MM.1S (cell line): ENCODE measurements at regions not wholly inside any gene's neighbourhood (a gene's known extent, or its start where the extent isn't known, plus 50 kb on each side); places are given as distances from the start of the nearest gene placed in this dataset.

Source experiments
- DNase-seq: peaks from one replicate; pipeline ENCODE4 v3.0.0-alpha.2; 2015
- H2AFZ ChIP-seq: fragments of 300-600 bp; sonication (generic); 2 replicates; pipeline ENCODE4 v1.6.0; 2016; ENCODE audit warnings: antibody characterized with exemption, low read length
- H3F3A ChIP-seq: fragments of 300-600 bp; sonication (generic); 2 replicates; pipeline ENCODE4 v1.6.1; 2016; ENCODE audit warnings: mild to moderate bottlenecking, antibody characterized with exemption, low read length, moderate library complexity, mixed read lengths; ENCODE audit not compliant: insufficient read depth
- H3K27ac ChIP-seq: fragments of 300-600 bp; sonication (generic); 2 replicates; pipeline ENCODE4 v1.5.1; 2016; ENCODE audit warnings: mild to moderate bottlenecking, low read length
- H3K27me3 ChIP-seq: fragments of 300-600 bp; sonication (generic); replicated peaks from 2 replicates; pipeline ENCODE4 v1.6.0; 2016; ENCODE audit warnings: low read length; ENCODE audit not compliant: insufficient read depth
- H3K36me3 ChIP-seq: fragments of 300-600 bp; sonication (generic); replicated peaks from 2 replicates; pipeline ENCODE4 v1.6.1; 2016; ENCODE audit warnings: mild to moderate bottlenecking, low read length, mixed read lengths; ENCODE audit not compliant: insufficient read depth
- H3K4me1 ChIP-seq: fragments of 300-600 bp; sonication (generic); 2 replicates; pipeline ENCODE4 v1.6.1; 2016; ENCODE audit warnings: low read length, mixed read lengths
- H3K4me2 ChIP-seq: fragments of 300-600 bp; sonication (generic); 2 replicates; pipeline ENCODE4 v1.6.0; 2016; ENCODE audit warnings: low read depth, low read length
- H3K4me3 ChIP-seq: fragments of 300-600 bp; sonication (generic); 2 replicates; pipeline ENCODE4 v1.5.1; 2016; ENCODE audit warnings: low read length, mixed read lengths
- H3K79me2 ChIP-seq: fragments of 300-600 bp; sonication (generic); 2 replicates; pipeline ENCODE4 v1.6.1; 2016; ENCODE audit warnings: mixed run types, low read length, mixed read lengths
- H3K9ac ChIP-seq: fragments of 300-600 bp; sonication (generic); 2 replicates; pipeline ENCODE4 v1.6.1; 2016; ENCODE audit warnings: low read length, mixed read lengths
- H3K9me2 ChIP-seq: fragments of 300-600 bp; sonication (generic); replicated peaks from 2 replicates; pipeline ENCODE4 v1.6.1; 2016; ENCODE audit warnings: mild to moderate bottlenecking, low read length, mixed read lengths; ENCODE audit not compliant: insufficient read depth
- H3K9me3 ChIP-seq: fragments of 300-600 bp; sonication (generic); replicated peaks from 2 replicates; pipeline ENCODE4 v1.6.1; 2016; ENCODE audit warnings: mild to moderate bottlenecking, low read length, mixed read lengths; ENCODE audit not compliant: insufficient read depth
- H4K20me1 ChIP-seq: fragments of 300-600 bp; sonication (generic); 2 replicates; pipeline ENCODE4 v1.6.1; 2016; ENCODE audit warnings: mild to moderate bottlenecking, low read length, moderate library complexity, mixed read lengths; ENCODE audit not compliant: insufficient read depth
- CTCF ChIP-seq: fragments of 300-600 bp; sonication (generic); IDR thresholded peaks from 2 replicates; pipeline ENCODE4 v1.5.1; 2016; ENCODE audit warnings: antibody characterized with exemption, low read length, mixed read lengths
- EZH2 ChIP-seq: fragments of 300-600 bp; sonication (generic); optimal IDR thresholded peaks from 2 replicates; pipeline ENCODE3; 2017; ENCODE audit warnings: low read depth, mild to moderate bottlenecking, antibody characterized with exemption, low read length, mixed read lengths
- EZH2phosphoT487 ChIP-seq: fragments of 300-600 bp; sonication (generic); IDR thresholded peaks from 2 replicates; pipeline ENCODE4 v1.6.1; 2018; ENCODE audit warnings: antibody characterized with exemption, low read length

DNA sequence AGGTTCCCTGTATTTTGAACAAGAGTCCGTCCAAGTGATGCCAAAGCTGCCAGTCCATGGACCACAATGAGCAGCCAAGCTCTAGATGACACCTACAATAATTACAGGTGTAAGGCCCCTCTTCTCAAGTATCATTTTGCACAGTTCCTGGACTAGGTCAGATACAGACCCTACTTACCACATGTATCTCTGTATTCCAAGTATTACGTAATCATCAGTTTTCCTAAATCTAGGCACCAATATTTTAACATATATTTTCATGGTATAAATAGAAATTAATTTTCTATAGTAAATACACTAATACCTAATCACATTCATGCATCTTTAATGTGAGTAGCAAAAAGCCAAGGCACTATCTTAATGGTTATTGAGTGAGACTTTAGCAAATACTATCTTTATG, 157.0 kb upstream of the PRSS1 start:
- H3K4me1 ChIP-seq, result no peaks in the 10 kb centered on the region; the same call in 1 of the 2 replicates
- H3K9ac ChIP-seq, result no peak overlapping the region
- no peak overlapping the region for H2AFZ ChIP-seq
- H3K27me3 ChIP-seq, result no peaks in the 10 kb centered on the region
- no peak overlapping the region for H3K4me3 ChIP-seq
- no peaks in the 10 kb centered on the region for H3K9me2 ChIP-seq
- H4K20me1 ChIP-seq, result no peaks in the 10 kb centered on the region
- no peak for TF ChIP-seq EZH2phosphoT487
- TF ChIP-seq EZH2, result no peak
- TF ChIP-seq CTCF, result no peak
- no peaks in the 10 kb centered on the region for H3K9me3 ChIP-seq
- no peaks in the 10 kb centered on the region for H3F3A ChIP-seq
- no peak for DNase-seq
- no peak overlapping the region for H3K4me2 ChIP-seq
- no peak overlapping the region for H3K27ac ChIP-seq
- H3K79me2 ChIP-seq, result no peaks in the 10 kb centered on the region
- H3K36me3 ChIP-seq, result no peaks in the 10 kb centered on the region

- Histone ChIP-seq H3K4me2 (no peak overlapping the region), H3K79me2 (no peaks in the 10 kb centered on the region), H3K9me2 (no peaks in the 10 kb centered on the region), H3K36me3 (no peaks in the 10 kb centered on the region), H2AFZ (no peak overlapping the region), H4K20me1 (no peaks in the 10 kb centered on the region), H3K27ac (no peak overlapping the region), H3K27me3 (no peaks in the 10 kb centered on the region), H3K4me1 (no peaks in the 10 kb centered on the region; the same call in 1 of the 2 replicates), H3F3A (no peaks in the 10 kb centered on the region), H3K9me3 (no peaks in the 10 kb centered on the region), H3K4me3 (no peak overlapping the region), H3K9ac (no peak overlapping the region)
- TF ChIP-seq EZH2 (no peak), CTCF (no peak), EZH2phosphoT487 (no peak)
- no peak for DNase-seq
Observed at GRCh38 chr7:142590830-142591457, 158.3 kb upstream of the PRSS1 start.

GRCh38 chr7:142590077-142590476, 159.2 kb upstream of the PRSS1 start:
- H3K9ac ChIP-seq, result no peak overlapping the region
- no peak overlapping the region for H3K4me3 ChIP-seq
- TF ChIP-seq EZH2, result no peak
- no peak for TF ChIP-seq CTCF
- no peak for TF ChIP-seq EZH2phosphoT487
- H3K9me3 ChIP-seq, result no peaks in the 10 kb centered on the region
- no peaks in the 10 kb centered on the region for H3F3A ChIP-seq
- no peak overlapping the region for H2AFZ ChIP-seq
- H3K4me2 ChIP-seq, result no peak overlapping the region
- no peaks in the 10 kb centered on the region; the same call in 1 of the 2 replicates for H3K4me1 ChIP-seq
- no peaks in the 10 kb centered on the region for H3K79me2 ChIP-seq
- H3K27ac ChIP-seq, result no peak overlapping the region
- no peaks in the 10 kb centered on the region for H3K27me3 ChIP-seq
- no peaks in the 10 kb centered on the region for H3K9me2 ChIP-seq
- H4K20me1 ChIP-seq, result no peaks in the 10 kb centered on the region
- no peaks in the 10 kb centered on the region for H3K36me3 ChIP-seq
- DNase-seq, result no peak
